ENCODE measurements at regions not wholly inside any gene's neighbourhood (a gene's known extent, or its start where the extent isn't known, plus 50 kb on each side); places are given as distances from the start of the nearest gene placed in this dataset.

DNA sequence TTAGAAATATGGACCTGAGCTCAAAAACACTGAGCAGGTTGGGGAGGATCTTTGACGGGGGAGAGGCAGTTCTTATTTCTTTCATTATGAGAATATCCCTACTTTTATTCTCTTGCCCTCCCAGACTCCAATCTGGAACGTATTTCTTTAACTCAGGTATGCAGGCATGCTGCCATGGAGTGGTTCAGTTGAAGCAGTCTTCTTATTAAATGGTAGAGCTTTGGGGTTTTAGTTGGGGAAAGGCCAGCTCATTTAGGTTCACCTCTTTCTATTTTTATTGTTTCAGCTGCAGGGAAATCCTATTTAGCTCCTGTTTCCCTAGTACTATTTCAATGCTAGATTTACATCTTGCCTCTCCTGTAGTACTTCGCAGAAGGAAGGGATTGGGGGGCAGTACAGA is 198.9 kb downstream of the TTLL7 start:
- TF ChIP-seq, protein P1, sequence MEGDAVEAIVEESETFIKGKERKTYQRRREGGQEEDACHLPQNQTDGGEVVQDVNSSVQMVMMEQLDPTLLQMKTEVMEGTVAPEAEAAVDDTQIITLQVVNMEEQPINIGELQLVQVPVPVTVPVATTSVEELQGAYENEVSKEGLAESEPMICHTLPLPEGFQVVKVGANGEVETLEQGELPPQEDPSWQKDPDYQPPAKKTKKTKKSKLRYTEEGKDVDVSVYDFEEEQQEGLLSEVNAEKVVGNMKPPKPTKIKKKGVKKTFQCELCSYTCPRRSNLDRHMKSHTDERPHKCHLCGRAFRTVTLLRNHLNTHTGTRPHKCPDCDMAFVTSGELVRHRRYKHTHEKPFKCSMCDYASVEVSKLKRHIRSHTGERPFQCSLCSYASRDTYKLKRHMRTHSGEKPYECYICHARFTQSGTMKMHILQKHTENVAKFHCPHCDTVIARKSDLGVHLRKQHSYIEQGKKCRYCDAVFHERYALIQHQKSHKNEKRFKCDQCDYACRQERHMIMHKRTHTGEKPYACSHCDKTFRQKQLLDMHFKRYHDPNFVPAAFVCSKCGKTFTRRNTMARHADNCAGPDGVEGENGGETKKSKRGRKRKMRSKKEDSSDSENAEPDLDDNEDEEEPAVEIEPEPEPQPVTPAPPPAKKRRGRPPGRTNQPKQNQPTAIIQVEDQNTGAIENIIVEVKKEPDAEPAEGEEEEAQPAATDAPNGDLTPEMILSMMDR (IDR thresholded peaks at IDR 0.05), result no peak
- TF ChIP-seq POLR2AphosphoS5 (IDR thresholded peaks at IDR 0.05), result no peak
